T-cell (primary cell): ENCODE measurements at regions not wholly inside any gene's neighbourhood (a gene's known extent, or its start where the extent isn't known, plus 50 kb on each side); places are given as distances from the start of the nearest gene placed in this dataset.

Experiments used
- ATAC-seq, 4 experiments: fragments of 200-7000 bp in 3 of 4; fragments of 150-1000 bp in 1 of 4; cut with Tn5 transposase; replicated peaks in 1 of 4; 1 replicate in 3 of 4; 2 replicates in 1 of 4; pipeline ENCODE4 v1.10.0; 2021; ENCODE audit warnings: moderate library complexity in 3 of 4, mild to moderate bottlenecking in 2 of 4, moderate number of reproducible peaks in 1 of 4
- CTCF ChIA-PET, 2 donors: fragments of 300-600 bp; sonication (Branson Sonifier 250); formaldehyde crosslinking; loops; one replicate each; lab custom pipeline; 2022; ENCODE audit warnings: antibody characterized with exemption in 2 of 2; lab: Charles Lee
- POLR2A ChIA-PET, 2 donors: fragments of 300-600 bp; sonication (Branson Sonifier 250); formaldehyde crosslinking; loops; one replicate each; lab custom pipeline; 2022; ENCODE audit warnings: antibody characterized with exemption in 2 of 2; lab: Charles Lee
- DNase-seq, 35 experiments: peaks; one replicate each; pipeline versions ENCODE4 v3.0.0 to v3.0.0-alpha.2; 2013 to 2023
- H3K27ac ChIP-seq: one replicate; pipeline ENCODE4 v1.5.1; 2013; ENCODE audit warnings: low read length
- H3K27me3 ChIP-seq, 2 experiments: replicated peaks in 1 of 2; 1 replicate in 1 of 2; 2 replicates in 1 of 2; pipeline versions ENCODE4 v1.6.1 to v1.7.0; 2013; ENCODE audit warnings: low read length in 1 of 2, mixed read lengths in 1 of 2; ENCODE audit not compliant: control insufficient read depth in 2 of 2, insufficient read depth in 2 of 2; ENCODE audit errors: extremely low read depth in 1 of 2
- H3K36me3 ChIP-seq, 2 donors: 1 replicate in 1 of 2; 2 replicates in 1 of 2; pipeline versions ENCODE4 v1.6.1 to v1.7.0; 2013; ENCODE audit warnings: low read length in 1 of 2; ENCODE audit not compliant: control insufficient read depth in 2 of 2, insufficient read depth in 1 of 2; ENCODE audit errors: extremely low read depth in 1 of 2
- H3K4me1 ChIP-seq, 2 experiments: 1 replicate in 1 of 2; 2 replicates in 1 of 2; pipeline versions ENCODE4 v1.6.1 to v1.7.0; 2013; ENCODE audit warnings: low read length in 2 of 2, mixed read lengths in 1 of 2; ENCODE audit not compliant: insufficient read depth in 2 of 2, control insufficient read depth in 1 of 2; ENCODE audit errors: extremely low read depth in 1 of 2
- H3K4me3 ChIP-seq, 2 donors: 1 replicate in 1 of 2; 2 replicates in 1 of 2; pipeline versions ENCODE4 v1.5.1 to v1.7.0; 2013; ENCODE audit warnings: mild to moderate bottlenecking in 2 of 2, low read length in 1 of 2, moderate library complexity in 1 of 2; ENCODE audit not compliant: control insufficient read depth in 1 of 2; ENCODE audit errors: extremely low read depth in 1 of 2
- H3K9me3 ChIP-seq: 2 replicates; pipeline ENCODE4 v1.7.0; 2013
- H3K27ac Mint-ChIP-seq, 2 donors: one replicate each; pipeline ENCODE4 v1.8.0; 2020 to 2021; ENCODE audit warnings: mild to moderate bottlenecking in 2 of 2, mixed read lengths in 2 of 2
- H3K27me3 Mint-ChIP-seq, 2 donors: one replicate each; pipeline ENCODE4 v1.8.0; 2021 to 2022; ENCODE audit warnings: mixed read lengths in 2 of 2
- H3K36me3 Mint-ChIP-seq: one replicate; pipeline ENCODE4 v1.8.0; 2021; ENCODE audit warnings: mixed read lengths
- H3K4me1 Mint-ChIP-seq, 3 donors: one replicate each; pipeline ENCODE4 v1.8.0; 2020 to 2022; ENCODE audit warnings: mixed read lengths in 3 of 3, mild to moderate bottlenecking in 1 of 3
- H3K4me3 Mint-ChIP-seq, 3 donors: one replicate each; pipeline ENCODE4 v1.8.0; 2020 to 2022; ENCODE audit warnings: mild to moderate bottlenecking in 3 of 3, mixed read lengths in 3 of 3, moderate library complexity in 3 of 3
- H3K9me3 Mint-ChIP-seq, 3 donors: one replicate each; pipeline ENCODE4 v1.8.0; 2020 to 2022; ENCODE audit warnings: mixed read lengths in 3 of 3
- WGBS: methylation state at CpG from one replicate; pipeline ENCODE4 v1.1.5; 2013; ENCODE audit warnings: missing lambda C conversion rate; ENCODE audit not compliant: insufficient coverage; 5-methylcytosine and 5-hydroxymethylcytosine counted together

- no peaks in the 10 kb centered on the region for H3K4me1 ChIP-seq
- no peak overlapping the region for H3K4me3 Mint-ChIP-seq
- H3K4me3 ChIP-seq = no peak overlapping the region
- H3K27ac Mint-ChIP-seq = no peak overlapping the region
- peaks cover 8% of the 10 kb centered on the region in 2 donors for H3K27me3 Mint-ChIP-seq
- H3K4me1 Mint-ChIP-seq = no peaks in the 10 kb centered on the region
- H3K27me3 ChIP-seq = no peaks in the 10 kb centered on the region
- no peaks in the 10 kb centered on the region for H3K36me3 Mint-ChIP-seq
- no peaks in the 10 kb centered on the region for H3K9me3 ChIP-seq
- ATAC-seq = no peak
- H3K27ac ChIP-seq = no peak overlapping the region
- no peak for DNase-seq
- peaks cover 0 to 3% (median 0%) of the 10 kb centered on the region in 3 donors for H3K9me3 Mint-ChIP-seq
- no peaks in the 10 kb centered on the region for H3K36me3 ChIP-seq
- no CpG with 5 or more reads among the region's 1 CpG for WGBS
- ChIA-PET CTCF (no interaction called here), POLR2A (no interaction called here)
Observed at GRCh38 chr6:125406741-125407140, 105.0 kb upstream of the HDDC2 start.

- Mint-ChIP-seq H3K36me3 (no peaks in the 10 kb centered on the region), H3K27ac (no peak overlapping the region), H3K4me3 (no peak overlapping the region), H3K4me1 (no peaks in the 10 kb centered on the region), H3K9me3 (peaks cover 0 to 6% (median 3%) of the 10 kb centered on the region in 3 donors), H3K27me3 (peaks cover 3 to 7% of the 10 kb centered on the region in 2 donors)
- H3K27me3 ChIP-seq = no peaks in the 10 kb centered on the region
- CTCF ChIA-PET = no interaction called here
- no peaks in the 10 kb centered on the region for H3K9me3 ChIP-seq
- H3K4me1 ChIP-seq = no peaks in the 10 kb centered on the region
- H3K4me3 ChIP-seq = no peak overlapping the region
- POLR2A ChIA-PET = interaction anchor here in 1 of 2 donors (0.6 kb wide), 1 partner anchor 135 kb away, joined by 3 read pairs; no protein-coding TSS in a partner anchor
- ATAC-seq = no peak
- H3K27ac ChIP-seq = no peak overlapping the region
- DNase-seq = no peak
- WGBS = 17% methylated on average over 1 of the region's 2 CpGs
- H3K36me3 ChIP-seq = no peaks in the 10 kb centered on the region
Observed at GRCh38 chr6:125414507-125414906, 112.7 kb upstream of the HDDC2 start.

- H3K27ac Mint-ChIP-seq = no peak overlapping the region
- Histone ChIP-seq H3K27ac (no peak overlapping the region), H3K27me3 (no peaks in the 10 kb centered on the region), H3K4me3 (no peak overlapping the region), H3K4me1 (no peaks in the 10 kb centered on the region), H3K36me3 (no peaks in the 10 kb centered on the region), H3K9me3 (no peaks in the 10 kb centered on the region)
- H3K4me3 Mint-ChIP-seq = no peak overlapping the region
- DNase-seq (no peak), ATAC-seq (no peak)
- no peaks in the 10 kb centered on the region for H3K36me3 Mint-ChIP-seq
- H3K9me3 Mint-ChIP-seq = peaks cover 0 to 5% (median 3%) of the 10 kb centered on the region in 3 donors
- no CpG with 5 or more reads among the region's 1 CpG for whole genome bisulfite sequencing
- ChIA-PET POLR2A (no interaction called here), CTCF (no interaction called here)
- no peaks in the 10 kb centered on the region for H3K4me1 Mint-ChIP-seq
- peaks cover 1 to 7% of the 10 kb centered on the region in 2 donors for H3K27me3 Mint-ChIP-seq
Observed at GRCh38 chr6:125415913-125416312, 114.1 kb upstream of the HDDC2 start.

GRCh38 chr6:125421836-125422235 is 120.1 kb upstream of the HDDC2 start:
- Histone ChIP-seq H3K27ac (no peak overlapping the region), H3K4me1 (no peaks in the 10 kb centered on the region), H3K27me3 (no peaks in the 10 kb centered on the region), H3K36me3 (no peaks in the 10 kb centered on the region), H3K9me3 (no peaks in the 10 kb centered on the region), H3K4me3 (no peak overlapping the region)
- CTCF ChIA-PET = no interaction called here
- Mint-ChIP-seq H3K4me3 (no peak overlapping the region), H3K4me1 (no peaks in the 10 kb centered on the region), H3K27me3 (peaks cover 0 to 14% of the 10 kb centered on the region in 2 donors), H3K9me3 (peaks cover 0 to 5% (median 0%) of the 10 kb centered on the region in 3 donors), H3K36me3 (no peaks in the 10 kb centered on the region), H3K27ac (no peak overlapping the region)
- 75% methylated on average over 3 of the region's 9 CpGs for WGBS
- no peak for DNase-seq
- POLR2A ChIA-PET = no interaction called here
- ATAC-seq = no peak

- no peaks in the 10 kb centered on the region for H3K9me3 Mint-ChIP-seq
- no peaks in the 10 kb centered on the region for H3K4me1 Mint-ChIP-seq
- DNase-seq (no peak), ATAC-seq (no peak)
- no peaks in the 10 kb centered on the region for H3K36me3 Mint-ChIP-seq
- WGBS = no CpG with 5 or more reads among the region's 2 CpGs
- no peak overlapping the region for H3K4me3 Mint-ChIP-seq
- H3K36me3 ChIP-seq = no peaks in the 10 kb centered on the region
- ChIA-PET POLR2A (no interaction called here), CTCF (no interaction called here)
- no peaks in the 10 kb centered on the region for H3K4me1 ChIP-seq
- H3K9me3 ChIP-seq = no peaks in the 10 kb centered on the region
- no peak overlapping the region for H3K27ac ChIP-seq
- H3K27me3 ChIP-seq = no peaks in the 10 kb centered on the region
- H3K27ac Mint-ChIP-seq = no peak overlapping the region
- peaks cover 0 to 13% of the 10 kb centered on the region in 2 donors for H3K27me3 Mint-ChIP-seq
- H3K4me3 ChIP-seq = no peak overlapping the region
Observed at GRCh38 chr6:125423047-125423446, 121.3 kb upstream of the HDDC2 start.

- no peak overlapping the region for H3K27ac Mint-ChIP-seq
- ATAC-seq (no peak), DNase-seq (no peak)
- CTCF ChIA-PET = no interaction called here
- Histone ChIP-seq H3K27me3 (peaks cover 0 to 4% of the 10 kb centered on the region in 2 experiments), H3K36me3 (no peaks in the 10 kb centered on the region), H3K4me1 (peaks cover 0 to 2% of the 10 kb centered on the region in 2 experiments), H3K9me3 (no peaks in the 10 kb centered on the region), H3K27ac (no peak overlapping the region), H3K4me3 (no peak overlapping the region)
- no peaks in the 10 kb centered on the region for H3K36me3 Mint-ChIP-seq
- POLR2A ChIA-PET = no interaction called here
- H3K4me3 Mint-ChIP-seq = no peak overlapping the region
- H3K9me3 Mint-ChIP-seq = peaks cover 0 to 4% (median 0%) of the 10 kb centered on the region in 3 donors
- H3K27me3 Mint-ChIP-seq = peaks cover 9 to 25% of the 10 kb centered on the region in 2 donors
- H3K4me1 Mint-ChIP-seq = no peaks in the 10 kb centered on the region
Observed at GRCh38 chr6:125431971-125432370, 130.2 kb upstream of the HDDC2 start.

GRCh38 chr6:125432963-125433362 is 131.2 kb upstream of the HDDC2 start:
- Histone ChIP-seq H3K4me1 (peaks cover 0 to 2% of the 10 kb centered on the region in 2 experiments), H3K27ac (no peak overlapping the region), H3K9me3 (no peaks in the 10 kb centered on the region), H3K4me3 (no peak overlapping the region), H3K27me3 (peaks cover 0 to 4% of the 10 kb centered on the region in 2 experiments), H3K36me3 (no peaks in the 10 kb centered on the region)
- Mint-ChIP-seq H3K27me3 (peaks cover 9 to 23% of the 10 kb centered on the region in 2 donors), H3K36me3 (no peaks in the 10 kb centered on the region), H3K4me3 (no peak overlapping the region), H3K4me1 (no peaks in the 10 kb centered on the region), H3K27ac (no peak overlapping the region), H3K9me3 (peaks cover 0 to 4% (median 0%) of the 10 kb centered on the region in 3 donors)
- no peak for DNase-seq
- POLR2A ChIA-PET = interaction anchor here in 1 of 2 donors (0.5 kb wide), 1 partner anchor 1046 kb away, joined by 3 read pairs; no protein-coding TSS in a partner anchor
- WGBS = 10% methylated on average over 2 of the region's 5 CpGs
- ATAC-seq = no peak
- CTCF ChIA-PET = no interaction called here
